Right renal cortex interstitium (tissue), 3 donors: ENCODE measurements at regions not wholly inside any gene's neighbourhood (a gene's known extent, or its start where the extent isn't known, plus 50 kb on each side); places are given as distances from the start of the nearest gene placed in this dataset.

Experiments
- DNase-seq, 3 donors: peaks; one replicate each; pipeline ENCODE4 v3.0.0-alpha.2; 2013; ENCODE audit warnings: low read depth in 3 of 3, low spot score in 2 of 3

DNA sequence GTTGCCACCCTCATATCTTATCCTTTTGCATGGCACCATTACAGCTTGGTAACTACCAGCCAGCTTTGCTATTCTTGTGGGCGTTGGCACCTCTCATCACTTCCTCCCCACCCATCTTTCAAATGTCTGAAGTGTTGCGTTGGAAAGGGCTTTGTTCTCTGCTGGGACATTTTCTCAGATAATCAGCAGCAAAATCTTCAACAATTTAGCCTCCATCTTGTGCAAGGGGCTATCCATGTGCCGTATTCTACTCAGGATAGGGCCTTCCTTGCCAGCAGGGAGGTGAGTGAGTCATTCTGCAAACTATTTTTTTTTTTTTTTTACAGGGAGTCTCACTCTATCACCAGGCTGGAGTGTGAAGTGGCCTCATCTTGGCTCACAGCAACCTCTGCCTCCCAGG is 62.1 kb upstream of the NUDT12 start:
- DNase-seq, result no peak

DNA sequence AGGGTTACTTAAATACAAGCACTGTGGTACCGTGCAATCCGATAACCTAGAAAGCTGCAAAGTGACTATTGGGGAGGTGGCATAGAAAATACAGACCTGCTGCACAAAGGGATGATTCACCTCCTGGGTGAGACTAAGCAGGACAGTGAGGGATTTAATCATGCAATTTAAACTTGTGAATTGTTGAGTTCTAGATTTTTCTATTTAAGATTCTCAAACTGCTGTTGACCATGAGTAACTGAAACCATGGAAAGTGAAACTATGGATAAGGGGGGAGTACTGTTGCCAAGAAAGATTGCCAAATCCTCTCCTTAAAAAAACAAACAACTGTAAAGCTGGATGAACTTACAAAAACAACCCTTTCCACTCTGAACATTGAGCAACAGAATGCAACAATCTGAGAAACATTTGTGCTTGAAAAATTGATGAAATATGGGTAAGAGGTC is 61.5 kb upstream of the NUDT12 start:
- DNase-seq, result no peak

GRCh38 chr5:103623425-103623824 is 60.8 kb upstream of the NUDT12 start:
- DNase-seq, result no peak

DNA sequence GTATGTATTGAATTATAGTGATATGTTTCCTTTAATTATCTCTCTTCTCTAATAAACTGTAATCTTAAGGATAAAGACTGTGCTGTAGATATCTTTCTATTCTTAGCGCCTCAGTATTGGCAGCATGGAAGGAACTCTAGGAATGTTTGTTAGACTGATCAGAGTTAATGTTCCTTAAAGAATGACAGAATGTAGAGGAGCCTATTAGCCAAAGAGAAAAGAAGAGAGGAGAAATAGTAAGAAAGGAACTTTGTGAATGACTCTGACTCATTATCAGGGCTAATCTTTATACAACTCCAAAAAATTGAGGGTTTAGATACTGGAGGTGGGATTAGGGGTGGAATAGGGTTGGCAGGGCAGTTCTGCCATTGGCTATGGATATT is 59.0 kb upstream of the NUDT12 start:
- DNase-seq, result no peak

GRCh38 chr5:103620851-103621547 is 58.4 kb upstream of the NUDT12 start:
- no peak for DNase-seq

- no peak for DNase-seq
These were observed 55.3 kb upstream of the NUDT12 start for GRCh38 chr5:103617913-103618312.

DNA sequence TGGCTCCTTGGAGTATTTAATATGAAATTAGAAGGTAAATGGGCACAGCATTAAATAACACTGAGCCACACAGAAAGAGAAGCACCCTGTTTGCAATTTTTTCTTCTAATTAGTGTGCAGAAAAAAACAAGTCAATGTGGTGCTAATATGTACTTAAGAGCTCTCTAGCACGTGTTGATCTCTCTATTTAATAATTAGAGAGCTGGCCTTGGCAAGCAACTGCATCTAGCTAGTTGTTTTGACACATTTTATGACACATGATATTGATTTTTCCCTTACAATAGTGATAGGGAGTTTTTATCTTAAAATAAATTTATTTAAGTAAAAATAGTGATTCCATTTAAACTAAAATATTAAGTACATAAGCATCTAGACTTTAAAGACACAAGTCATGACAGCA is 54.5 kb upstream of the NUDT12 start:
- DNase-seq, result no peak

DNA sequence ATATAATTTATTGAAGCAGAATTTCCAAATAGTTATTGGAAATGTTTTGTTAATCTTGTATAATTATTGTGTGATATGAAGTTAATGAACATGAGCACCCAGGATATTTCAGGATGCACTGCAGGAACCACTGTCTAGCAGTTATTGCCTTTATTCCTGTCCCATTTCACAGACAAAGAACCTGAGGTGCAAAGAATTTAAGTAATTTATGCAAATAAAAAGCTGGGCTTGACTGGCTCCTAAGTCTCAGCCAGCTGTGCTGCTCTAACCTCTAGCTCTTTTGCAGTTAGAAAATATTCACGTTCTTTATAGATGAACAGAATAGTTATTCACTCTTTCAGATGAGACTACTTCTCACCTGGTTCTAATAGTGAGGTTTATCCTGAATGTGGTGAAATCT is 50.0 kb upstream of the NUDT12 start:
- no peak for DNase-seq
